Osteoblast (primary cell): ENCODE measurements at regions not wholly inside any gene's neighbourhood (a gene's known extent, or its start where the extent isn't known, plus 50 kb on each side); places are given as distances from the start of the nearest gene placed in this dataset.
"Not testable (repeated sequence)": the region's sequence is repeated elsewhere in the genome, so short reads cannot be mapped to it uniquely, and the experiment has no call there.

ENCODE experiments used
- DNase-seq: peaks from one replicate; pipeline ENCODE4 v3.0.0; 2011; ENCODE audit warnings: low spot score, mixed read lengths; ENCODE audit not compliant: insufficient read length; ENCODE audit errors: missing footprints
- H2AFZ ChIP-seq: 2 replicates; pipeline ENCODE4 v1.6.0; 2011; ENCODE audit warnings: mild to moderate bottlenecking, low read length
- H3K27ac ChIP-seq: 2 replicates; pipeline ENCODE4 v1.5.1; 2011; ENCODE audit warnings: mild to moderate bottlenecking, low read depth, low read length, moderate library complexity
- H3K27me3 ChIP-seq: 2 replicates; pipeline ENCODE4 v1.6.0; 2012; ENCODE audit warnings: mild to moderate bottlenecking, control low read depth, inconsistent platforms, low read length, moderate library complexity; ENCODE audit not compliant: insufficient read depth
- H3K36me3 ChIP-seq: 2 replicates; pipeline ENCODE4 v1.5.1; 2011; ENCODE audit warnings: mild to moderate bottlenecking, low read length, control low read depth, moderate library complexity; ENCODE audit not compliant: insufficient read depth
- H3K4me1 ChIP-seq: 2 replicates; pipeline ENCODE4 v1.5.1; 2011; ENCODE audit warnings: mild to moderate bottlenecking, low read length, control low read depth, moderate library complexity; ENCODE audit not compliant: insufficient read depth
- H3K4me2 ChIP-seq: 2 replicates; pipeline ENCODE4 v1.6.0; 2011; ENCODE audit warnings: mild to moderate bottlenecking, low read length; ENCODE audit not compliant: insufficient read depth
- H3K4me3 ChIP-seq: fragments of 200-600 bp; sonication (generic); 3 replicates; pipeline ENCODE4 v1.5.1; 2012; ENCODE audit warnings: mild to moderate bottlenecking, low read length, inconsistent platforms; ENCODE audit not compliant: insufficient read depth
- H3K79me2 ChIP-seq: 2 replicates; pipeline ENCODE4 v1.6.0; 2012; ENCODE audit warnings: mild to moderate bottlenecking, low read length, control low read depth, inconsistent platforms; ENCODE audit not compliant: insufficient read depth
- H3K9me3 ChIP-seq: 2 replicates; pipeline ENCODE4 v1.5.1; 2011; ENCODE audit warnings: low read depth, low read length, control low read depth
- H4K20me1 ChIP-seq: 2 replicates; pipeline ENCODE4 v1.6.0; 2012; ENCODE audit warnings: mild to moderate bottlenecking, low read length, control low read depth; ENCODE audit not compliant: insufficient read depth
- TF ChIP-seq, protein P1 (sequence below): IDR thresholded peaks from 2 replicates; pipeline ENCODE4 v1.5.1; 2011; ENCODE audit warnings: mild to moderate bottlenecking, low read depth, low read length, moderate library complexity; ENCODE audit errors: extremely low read depth

DNA sequence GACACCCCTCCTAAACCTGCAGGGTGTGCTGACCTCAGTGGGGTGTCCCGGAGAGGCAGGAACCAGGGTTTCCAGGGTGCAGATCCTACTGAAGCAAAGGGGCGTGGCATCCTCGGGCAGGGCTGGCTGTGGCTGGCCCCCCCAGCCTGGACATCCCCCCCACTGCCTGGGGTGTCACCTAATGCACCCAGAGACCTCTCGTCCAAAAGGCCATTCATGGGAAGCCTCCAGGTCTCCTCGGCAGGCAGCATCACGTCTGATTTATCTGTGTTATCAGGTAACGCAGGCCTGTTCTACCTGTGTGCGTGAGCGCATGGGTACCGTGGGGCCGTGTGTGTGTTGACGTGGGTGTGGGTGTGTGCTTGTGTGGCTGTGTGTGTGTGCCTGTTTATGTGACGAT, 210.0 kb downstream of the SHOX start:
- Histone ChIP-seq H4K20me1 (no peaks in the 10 kb centered on the region), H2AFZ (no peak overlapping the region), H3K9me3 (no peaks in the 10 kb centered on the region), H3K27ac (no peak overlapping the region), H3K79me2 (peaks cover 12% of the 10 kb centered on the region), H3K4me2 (peak overlapping the region; percentile 56), H3K36me3 (peaks cover 3% of the 10 kb centered on the region), H3K27me3 (no peaks in the 10 kb centered on the region), H3K4me1 (peaks cover 6% of the 10 kb centered on the region), H3K4me3 (peak overlapping the region; percentile 43)
- no peak for DNase-seq
- TF ChIP-seq, protein P1, sequence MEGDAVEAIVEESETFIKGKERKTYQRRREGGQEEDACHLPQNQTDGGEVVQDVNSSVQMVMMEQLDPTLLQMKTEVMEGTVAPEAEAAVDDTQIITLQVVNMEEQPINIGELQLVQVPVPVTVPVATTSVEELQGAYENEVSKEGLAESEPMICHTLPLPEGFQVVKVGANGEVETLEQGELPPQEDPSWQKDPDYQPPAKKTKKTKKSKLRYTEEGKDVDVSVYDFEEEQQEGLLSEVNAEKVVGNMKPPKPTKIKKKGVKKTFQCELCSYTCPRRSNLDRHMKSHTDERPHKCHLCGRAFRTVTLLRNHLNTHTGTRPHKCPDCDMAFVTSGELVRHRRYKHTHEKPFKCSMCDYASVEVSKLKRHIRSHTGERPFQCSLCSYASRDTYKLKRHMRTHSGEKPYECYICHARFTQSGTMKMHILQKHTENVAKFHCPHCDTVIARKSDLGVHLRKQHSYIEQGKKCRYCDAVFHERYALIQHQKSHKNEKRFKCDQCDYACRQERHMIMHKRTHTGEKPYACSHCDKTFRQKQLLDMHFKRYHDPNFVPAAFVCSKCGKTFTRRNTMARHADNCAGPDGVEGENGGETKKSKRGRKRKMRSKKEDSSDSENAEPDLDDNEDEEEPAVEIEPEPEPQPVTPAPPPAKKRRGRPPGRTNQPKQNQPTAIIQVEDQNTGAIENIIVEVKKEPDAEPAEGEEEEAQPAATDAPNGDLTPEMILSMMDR: no peak

DNA sequence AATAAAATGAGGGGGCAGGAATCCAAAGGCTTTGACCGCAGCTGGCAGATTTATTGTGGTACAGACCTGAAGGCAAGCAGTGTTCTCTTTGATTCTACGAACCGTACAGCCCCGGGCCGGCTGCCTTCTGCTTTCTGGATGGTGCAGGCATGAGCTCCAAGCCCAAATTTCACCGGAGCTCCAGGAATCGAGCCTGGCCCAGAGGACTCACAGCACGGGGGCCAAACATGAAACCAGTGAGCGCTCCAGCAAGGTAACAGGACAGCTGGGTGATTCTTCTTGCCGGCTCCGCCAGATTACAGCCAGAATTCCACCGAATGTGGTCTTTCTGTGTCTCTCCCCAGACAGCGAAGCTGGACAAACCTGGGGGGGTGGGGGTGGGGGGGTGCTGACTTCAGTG, 208.1 kb downstream of the SHOX start:
- Histone ChIP-seq H3K27ac (peak overlapping the region; percentile 51), H3K79me2 (peaks cover 12% of the 10 kb centered on the region), H2AFZ (peak overlapping the region; percentile 85), H3K4me2 (peak overlapping the region; percentile 76), H3K4me3 (peak overlapping the region; percentile 73)
- H3K36me3 ChIP-seq, H3K9me3 ChIP-seq, H3K4me1 ChIP-seq, H3K27me3 ChIP-seq, DNase-seq, H4K20me1 ChIP-seq: not testable (repeated sequence)

DNA sequence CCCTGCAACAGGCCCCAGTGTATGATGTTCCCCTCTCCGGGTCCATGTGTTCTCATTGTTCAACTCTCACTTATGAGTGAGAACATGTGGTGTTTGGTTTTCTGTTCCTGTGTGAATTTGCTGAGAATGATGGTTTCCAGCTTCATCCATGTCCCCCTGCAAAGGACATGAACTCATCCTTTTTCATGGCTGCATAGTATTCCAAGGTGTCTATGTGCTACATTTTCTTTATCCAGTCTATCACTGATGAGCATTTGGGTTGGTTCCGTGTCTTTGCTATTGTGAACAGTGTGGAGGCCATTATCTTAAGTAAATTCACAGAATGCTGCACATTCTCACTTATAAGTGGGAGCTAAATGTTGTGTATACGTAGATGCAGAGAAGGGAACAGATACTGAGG, 205.3 kb downstream of the SHOX start:
- H3K27me3 ChIP-seq, H3K79me2 ChIP-seq, H3K27ac ChIP-seq, H3K9me3 ChIP-seq, H3K4me2 ChIP-seq, H2AFZ ChIP-seq, DNase-seq, H4K20me1 ChIP-seq, H3K36me3 ChIP-seq, H3K4me1 ChIP-seq, H3K4me3 ChIP-seq: not testable (repeated sequence)

DNA sequence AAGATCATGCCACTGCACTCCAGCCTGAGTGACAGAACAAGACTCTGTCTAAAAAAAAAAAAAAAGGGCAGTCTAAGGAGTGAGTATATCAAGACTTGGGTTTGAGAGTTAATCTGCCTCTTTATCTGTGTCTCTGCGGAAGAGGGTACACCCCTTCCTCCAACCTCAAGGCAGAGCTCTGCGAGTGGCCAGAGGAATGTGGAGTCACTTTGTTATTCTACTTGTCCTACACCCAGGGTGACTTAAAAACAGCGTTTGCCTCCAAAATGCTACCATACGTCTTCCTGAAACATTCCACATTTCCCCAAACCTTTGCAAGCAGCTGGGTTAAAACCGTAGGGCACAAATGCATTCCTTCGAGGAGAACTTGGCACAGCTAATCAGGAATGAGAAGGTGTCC, 199.9 kb downstream of the SHOX start:
- no peaks in the 10 kb centered on the region for H3K79me2 ChIP-seq
- H3K9me3 ChIP-seq: peaks cover 2% of the 10 kb centered on the region
- H3K4me3 ChIP-seq: no peak overlapping the region
- H3K27ac ChIP-seq: no peak overlapping the region
- no peak for DNase-seq
- no peaks in the 10 kb centered on the region for H3K36me3 ChIP-seq
- H4K20me1 ChIP-seq: no peaks in the 10 kb centered on the region
- TF ChIP-seq, protein P1: no peak
- peaks cover 10% of the 10 kb centered on the region for H3K4me1 ChIP-seq
- H3K4me2 ChIP-seq: no peak overlapping the region
- peak overlapping the region; percentile 36 for H2AFZ ChIP-seq
- H3K27me3 ChIP-seq: no peaks in the 10 kb centered on the region

DNA sequence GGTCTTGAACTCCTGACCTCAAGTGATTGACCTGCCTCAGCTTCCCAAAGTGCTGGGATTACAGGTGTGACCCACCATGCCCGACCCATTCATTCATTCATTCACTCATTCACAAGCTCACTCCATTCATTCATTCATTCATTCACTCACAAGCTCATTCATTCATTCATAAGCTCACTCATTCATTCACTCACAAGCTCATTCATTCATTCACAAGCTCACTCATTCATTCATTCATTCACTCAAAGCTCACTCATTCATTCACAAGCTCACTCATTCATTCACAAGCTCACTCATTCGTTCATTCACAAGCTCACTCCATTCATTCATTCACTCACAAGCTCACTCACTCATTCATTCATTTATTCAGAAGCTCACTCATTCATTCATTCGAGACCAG, 198.6 kb downstream of the SHOX start:
- Histone ChIP-seq H3K36me3 (no peaks in the 10 kb centered on the region), H3K4me3 (no peak overlapping the region), H4K20me1 (no peaks in the 10 kb centered on the region), H3K9me3 (peaks cover 2% of the 10 kb centered on the region), H2AFZ (no peak overlapping the region), H3K79me2 (no peaks in the 10 kb centered on the region), H3K4me1 (peaks cover 12% of the 10 kb centered on the region), H3K27me3 (no peaks in the 10 kb centered on the region), H3K4me2 (no peak overlapping the region), H3K27ac (peak overlapping the region; percentile 97)
- DNase-seq: no peak
- TF ChIP-seq, protein P1: no peak
